ENCODE measurements at regions not wholly inside any gene's neighbourhood (a gene's known extent, or its start where the extent isn't known, plus 50 kb on each side); places are given as distances from the start of the nearest gene placed in this dataset.

DNA sequence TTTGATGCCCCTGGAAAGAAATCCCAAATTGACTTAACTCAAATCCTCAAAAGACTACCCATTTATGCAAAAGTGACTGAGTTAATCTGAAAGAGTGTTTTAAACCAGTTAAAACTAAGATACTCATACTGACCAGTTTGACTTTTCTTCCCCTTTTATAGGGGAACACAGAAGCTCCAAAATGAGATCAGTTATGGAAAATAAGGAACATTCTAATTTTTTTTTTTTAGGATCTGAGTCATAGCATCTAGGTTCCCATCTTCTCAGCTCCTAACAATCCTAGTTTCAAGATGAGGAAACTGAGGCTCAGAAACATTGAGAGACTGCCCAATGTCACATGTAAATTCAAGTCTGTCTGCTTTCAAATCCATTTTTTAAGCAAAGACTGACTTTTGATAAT is 231.1 kb upstream of the RUNX1 start:
- TF ChIP-seq, protein P1, sequence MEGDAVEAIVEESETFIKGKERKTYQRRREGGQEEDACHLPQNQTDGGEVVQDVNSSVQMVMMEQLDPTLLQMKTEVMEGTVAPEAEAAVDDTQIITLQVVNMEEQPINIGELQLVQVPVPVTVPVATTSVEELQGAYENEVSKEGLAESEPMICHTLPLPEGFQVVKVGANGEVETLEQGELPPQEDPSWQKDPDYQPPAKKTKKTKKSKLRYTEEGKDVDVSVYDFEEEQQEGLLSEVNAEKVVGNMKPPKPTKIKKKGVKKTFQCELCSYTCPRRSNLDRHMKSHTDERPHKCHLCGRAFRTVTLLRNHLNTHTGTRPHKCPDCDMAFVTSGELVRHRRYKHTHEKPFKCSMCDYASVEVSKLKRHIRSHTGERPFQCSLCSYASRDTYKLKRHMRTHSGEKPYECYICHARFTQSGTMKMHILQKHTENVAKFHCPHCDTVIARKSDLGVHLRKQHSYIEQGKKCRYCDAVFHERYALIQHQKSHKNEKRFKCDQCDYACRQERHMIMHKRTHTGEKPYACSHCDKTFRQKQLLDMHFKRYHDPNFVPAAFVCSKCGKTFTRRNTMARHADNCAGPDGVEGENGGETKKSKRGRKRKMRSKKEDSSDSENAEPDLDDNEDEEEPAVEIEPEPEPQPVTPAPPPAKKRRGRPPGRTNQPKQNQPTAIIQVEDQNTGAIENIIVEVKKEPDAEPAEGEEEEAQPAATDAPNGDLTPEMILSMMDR (IDR thresholded peaks at IDR 0.05), result no peak
- TF ChIP-seq EP300 (IDR thresholded peaks at IDR 0.05), result no peak

All from upper lobe of left lung (tissue), 4 donors.